ENCODE measurements at regions not wholly inside any gene's neighbourhood (a gene's known extent, or its start where the extent isn't known, plus 50 kb on each side); places are given as distances from the start of the nearest gene placed in this dataset.
"Not testable (repeated sequence)": the region's sequence is repeated elsewhere in the genome, so short reads cannot be mapped to it uniquely, and the experiment has no call there.

GRCh38 chr1:19591482-19592091 is 52.5 kb upstream of the NBL1 start:
- no peak for DNase-seq (ENCODE audit: low read depth in 4 of 4, low spot score in 2 of 4)

GRCh38 chr1:19585507-19585906 is 58.6 kb upstream of the NBL1 start:
- DNase-seq (ENCODE audit: low read depth in 4 of 4, low spot score in 2 of 4): no peak

GRCh38 chr1:19582318-19582717 is 61.8 kb upstream of the NBL1 start:
- no peak for DNase-seq (ENCODE audit: low read depth in 4 of 4, low spot score in 2 of 4)

- DNase-seq (ENCODE audit: low read depth in 4 of 4, low spot score in 2 of 4): no peak
These were observed 62.7 kb upstream of the NBL1 start for GRCh38 chr1:19581381-19581780.

GRCh38 chr1:19577561-19577960 is 66.5 kb upstream of the NBL1 start:
- DNase-seq (ENCODE audit: low read depth in 4 of 4, low spot score in 2 of 4): no peak

- DNase-seq (ENCODE audit: low read depth in 4 of 4, low spot score in 2 of 4): no peak
These were observed 67.1 kb upstream of the NBL1 start for GRCh38 chr1:19577036-19577435.

- DNase-seq (ENCODE audit: low read depth in 4 of 4, low spot score in 2 of 4): no peak
These were observed 74.3 kb upstream of the NBL1 start for GRCh38 chr1:19569786-19570185.

- no peak for DNase-seq (ENCODE audit: low read depth in 4 of 4, low spot score in 2 of 4)
These were observed 77.1 kb upstream of the NBL1 start for GRCh38 chr1:19567041-19567440.

- DNase-seq (ENCODE audit: low read depth in 4 of 4, low spot score in 2 of 4): no peak
These were observed 79.0 kb upstream of the CAPZB start for GRCh38 chr1:19564366-19564765.

GRCh38 chr1:19563324-19564097 is 78.2 kb upstream of the CAPZB start:
- peak in 1 of 4 donors; percentile 36 for DNase-seq (ENCODE audit: low read depth in 4 of 4, low spot score in 2 of 4)

GRCh38 chr1:19562847-19563246 is 77.5 kb upstream of the CAPZB start:
- DNase-seq (ENCODE audit: low read depth in 4 of 4, low spot score in 2 of 4): no peak

GRCh38 chr1:19560480-19560879 is 75.1 kb upstream of the CAPZB start:
- DNase-seq (ENCODE audit: low read depth in 4 of 4, low spot score in 2 of 4): no peak

GRCh38 chr1:19559641-19560040 is 74.3 kb upstream of the CAPZB start:
- no peak for DNase-seq (ENCODE audit: low read depth in 4 of 4, low spot score in 2 of 4)

- DNase-seq (ENCODE audit: low read depth in 4 of 4, low spot score in 2 of 4): no peak
These were observed 72.3 kb upstream of the CAPZB start for GRCh38 chr1:19557609-19558051.

- no peak for DNase-seq (ENCODE audit: low read depth in 4 of 4, low spot score in 2 of 4)
These were observed 68.8 kb upstream of the CAPZB start for GRCh38 chr1:19554090-19554489.

GRCh38 chr1:19552291-19553010 is 67.1 kb upstream of the CAPZB start:
- no peak for DNase-seq (ENCODE audit: low read depth in 4 of 4, low spot score in 2 of 4)

GRCh38 chr1:19551837-19552236 is 66.5 kb upstream of the CAPZB start:
- DNase-seq (ENCODE audit: low read depth in 4 of 4, low spot score in 2 of 4): not testable (repeated sequence)

GRCh38 chr1:19550437-19550836 is 65.1 kb upstream of the CAPZB start:
- not testable (repeated sequence) for DNase-seq (ENCODE audit: low read depth in 4 of 4, low spot score in 2 of 4)

- DNase-seq (ENCODE audit: low read depth in 4 of 4, low spot score in 2 of 4): no peak
These were observed 62.5 kb upstream of the CAPZB start for GRCh38 chr1:19547814-19548213.

- no peak for DNase-seq (ENCODE audit: low read depth in 4 of 4, low spot score in 2 of 4)
These were observed 51.2 kb upstream of the CAPZB start for GRCh38 chr1:19536519-19536918.

GRCh38 chr1:19535214-19535613 is 49.9 kb upstream of the CAPZB start:
- DNase-seq (ENCODE audit: low read depth in 4 of 4, low spot score in 2 of 4): no peak

All from left renal cortex interstitium (tissue), 4 donors.